MM.1S (cell line): ENCODE measurements at regions not wholly inside any gene's neighbourhood (a gene's known extent, or its start where the extent isn't known, plus 50 kb on each side); places are given as distances from the start of the nearest gene placed in this dataset.

ENCODE experiments used
- DNase-seq: peaks from one replicate; pipeline ENCODE4 v3.0.0-alpha.2; 2015
- H2AFZ ChIP-seq: fragments of 300-600 bp; sonication (generic); 2 replicates; pipeline ENCODE4 v1.6.0; 2016; ENCODE audit warnings: antibody characterized with exemption, low read length
- H3F3A ChIP-seq: fragments of 300-600 bp; sonication (generic); 2 replicates; pipeline ENCODE4 v1.6.1; 2016; ENCODE audit warnings: mild to moderate bottlenecking, antibody characterized with exemption, low read length, moderate library complexity, mixed read lengths; ENCODE audit not compliant: insufficient read depth
- H3K27ac ChIP-seq: fragments of 300-600 bp; sonication (generic); 2 replicates; pipeline ENCODE4 v1.5.1; 2016; ENCODE audit warnings: mild to moderate bottlenecking, low read length
- H3K27me3 ChIP-seq: fragments of 300-600 bp; sonication (generic); replicated peaks from 2 replicates; pipeline ENCODE4 v1.6.0; 2016; ENCODE audit warnings: low read length; ENCODE audit not compliant: insufficient read depth
- H3K36me3 ChIP-seq: fragments of 300-600 bp; sonication (generic); replicated peaks from 2 replicates; pipeline ENCODE4 v1.6.1; 2016; ENCODE audit warnings: mild to moderate bottlenecking, low read length, mixed read lengths; ENCODE audit not compliant: insufficient read depth
- H3K4me1 ChIP-seq: fragments of 300-600 bp; sonication (generic); 2 replicates; pipeline ENCODE4 v1.6.1; 2016; ENCODE audit warnings: low read length, mixed read lengths
- H3K4me2 ChIP-seq: fragments of 300-600 bp; sonication (generic); 2 replicates; pipeline ENCODE4 v1.6.0; 2016; ENCODE audit warnings: low read depth, low read length
- H3K4me3 ChIP-seq: fragments of 300-600 bp; sonication (generic); 2 replicates; pipeline ENCODE4 v1.5.1; 2016; ENCODE audit warnings: low read length, mixed read lengths
- H3K79me2 ChIP-seq: fragments of 300-600 bp; sonication (generic); 2 replicates; pipeline ENCODE4 v1.6.1; 2016; ENCODE audit warnings: mixed run types, low read length, mixed read lengths
- H3K9ac ChIP-seq: fragments of 300-600 bp; sonication (generic); 2 replicates; pipeline ENCODE4 v1.6.1; 2016; ENCODE audit warnings: low read length, mixed read lengths
- H3K9me2 ChIP-seq: fragments of 300-600 bp; sonication (generic); replicated peaks from 2 replicates; pipeline ENCODE4 v1.6.1; 2016; ENCODE audit warnings: mild to moderate bottlenecking, low read length, mixed read lengths; ENCODE audit not compliant: insufficient read depth
- H3K9me3 ChIP-seq: fragments of 300-600 bp; sonication (generic); replicated peaks from 2 replicates; pipeline ENCODE4 v1.6.1; 2016; ENCODE audit warnings: mild to moderate bottlenecking, low read length, mixed read lengths; ENCODE audit not compliant: insufficient read depth
- H4K20me1 ChIP-seq: fragments of 300-600 bp; sonication (generic); 2 replicates; pipeline ENCODE4 v1.6.1; 2016; ENCODE audit warnings: mild to moderate bottlenecking, low read length, moderate library complexity, mixed read lengths; ENCODE audit not compliant: insufficient read depth
- EZH2 ChIP-seq: fragments of 300-600 bp; sonication (generic); optimal IDR thresholded peaks from 2 replicates; pipeline ENCODE3; 2017; ENCODE audit warnings: low read depth, mild to moderate bottlenecking, antibody characterized with exemption, low read length, mixed read lengths
- EZH2phosphoT487 ChIP-seq: fragments of 300-600 bp; sonication (generic); IDR thresholded peaks from 2 replicates; pipeline ENCODE4 v1.6.1; 2018; ENCODE audit warnings: antibody characterized with exemption, low read length
- TF ChIP-seq, protein P1 (sequence below): fragments of 300-600 bp; sonication (generic); IDR thresholded peaks from 2 replicates; pipeline ENCODE4 v1.5.1; 2016; ENCODE audit warnings: antibody characterized with exemption, low read length, mixed read lengths

DNA sequence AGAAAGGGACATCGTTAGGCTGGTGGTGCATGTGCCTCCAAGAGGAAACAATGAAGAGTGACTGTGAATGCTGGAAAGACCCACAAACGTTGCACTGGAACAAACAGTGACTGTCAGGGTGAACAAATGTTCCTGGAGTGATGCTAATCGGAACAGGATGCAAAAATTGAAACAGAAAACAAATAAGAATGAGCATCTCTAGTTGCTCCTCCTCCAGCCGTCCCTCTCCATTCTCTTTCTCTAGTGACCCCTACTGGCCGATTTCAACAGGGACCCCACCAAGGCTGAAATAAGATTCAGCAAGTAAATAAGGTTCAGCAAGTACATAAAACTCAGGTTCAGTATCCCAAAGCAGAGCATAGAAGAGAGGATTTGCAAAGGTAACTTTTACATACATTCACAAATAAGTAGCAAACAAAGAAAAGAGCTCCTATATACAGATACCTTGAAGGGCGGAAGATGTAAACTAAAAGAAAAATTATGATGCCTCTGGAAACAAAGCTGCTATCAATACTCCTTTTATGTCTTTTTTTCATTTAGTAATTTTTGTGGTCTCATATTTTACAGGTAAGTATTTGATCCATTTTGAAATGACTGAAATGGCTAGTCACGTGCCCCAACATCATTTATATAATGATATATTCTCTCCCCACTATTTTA is 836.1 kb upstream of the ADAMTS5 start:
- Histone ChIP-seq H3F3A (no peaks in the 10 kb centered on the region), H3K9ac (no peak overlapping the region), H2AFZ (peak overlapping the region; percentile 76), H3K27ac (no peak overlapping the region), H3K4me1 (no peaks in the 10 kb centered on the region), H3K4me2 (peak overlapping the region; percentile 56; the same call in 1 of the 2 replicates), H3K79me2 (no peaks in the 10 kb centered on the region), H3K36me3 (no peaks in the 10 kb centered on the region), H4K20me1 (no peaks in the 10 kb centered on the region), H3K4me3 (peak overlapping the region; percentile 35; the same call in 1 of the 2 replicates), H3K9me2 (no peaks in the 10 kb centered on the region), H3K27me3 (no peaks in the 10 kb centered on the region), H3K9me3 (no peaks in the 10 kb centered on the region)
- DNase-seq = peak; percentile 67
- TF ChIP-seq, protein P1, sequence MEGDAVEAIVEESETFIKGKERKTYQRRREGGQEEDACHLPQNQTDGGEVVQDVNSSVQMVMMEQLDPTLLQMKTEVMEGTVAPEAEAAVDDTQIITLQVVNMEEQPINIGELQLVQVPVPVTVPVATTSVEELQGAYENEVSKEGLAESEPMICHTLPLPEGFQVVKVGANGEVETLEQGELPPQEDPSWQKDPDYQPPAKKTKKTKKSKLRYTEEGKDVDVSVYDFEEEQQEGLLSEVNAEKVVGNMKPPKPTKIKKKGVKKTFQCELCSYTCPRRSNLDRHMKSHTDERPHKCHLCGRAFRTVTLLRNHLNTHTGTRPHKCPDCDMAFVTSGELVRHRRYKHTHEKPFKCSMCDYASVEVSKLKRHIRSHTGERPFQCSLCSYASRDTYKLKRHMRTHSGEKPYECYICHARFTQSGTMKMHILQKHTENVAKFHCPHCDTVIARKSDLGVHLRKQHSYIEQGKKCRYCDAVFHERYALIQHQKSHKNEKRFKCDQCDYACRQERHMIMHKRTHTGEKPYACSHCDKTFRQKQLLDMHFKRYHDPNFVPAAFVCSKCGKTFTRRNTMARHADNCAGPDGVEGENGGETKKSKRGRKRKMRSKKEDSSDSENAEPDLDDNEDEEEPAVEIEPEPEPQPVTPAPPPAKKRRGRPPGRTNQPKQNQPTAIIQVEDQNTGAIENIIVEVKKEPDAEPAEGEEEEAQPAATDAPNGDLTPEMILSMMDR = peak; percentile 85
- no peak for TF ChIP-seq EZH2phosphoT487

DNA sequence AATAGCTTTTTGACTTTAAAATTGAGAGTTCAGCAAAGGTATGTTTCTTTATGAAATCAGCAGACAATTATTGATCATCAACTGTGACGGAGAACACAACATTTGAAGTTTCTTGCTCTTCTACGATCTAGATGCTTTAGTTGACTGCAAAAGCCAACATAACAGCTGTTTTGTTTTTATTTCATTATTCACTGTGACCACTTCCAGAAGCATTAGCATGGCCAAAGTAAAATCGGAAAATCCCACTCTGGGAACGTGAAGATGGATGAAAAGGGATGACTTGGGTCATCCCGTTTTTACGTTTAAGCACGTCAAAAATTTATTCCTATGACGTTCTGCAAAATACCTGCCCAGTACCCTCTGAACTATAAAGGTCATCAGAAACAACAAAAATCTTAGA is 833.0 kb upstream of the ADAMTS5 start:
- no peaks in the 10 kb centered on the region for H3K36me3 ChIP-seq
- H3K4me1 ChIP-seq = no peaks in the 10 kb centered on the region
- H3K27ac ChIP-seq = no peak overlapping the region
- no peaks in the 10 kb centered on the region for H3K9me3 ChIP-seq
- DNase-seq = no peak
- H3K27me3 ChIP-seq = no peaks in the 10 kb centered on the region
- no peaks in the 10 kb centered on the region for H3F3A ChIP-seq
- H3K9ac ChIP-seq = no peak overlapping the region
- no peaks in the 10 kb centered on the region for H4K20me1 ChIP-seq
- no peak overlapping the region for H2AFZ ChIP-seq
- no peaks in the 10 kb centered on the region for H3K79me2 ChIP-seq
- TF ChIP-seq, protein P1 = no peak
- TF ChIP-seq EZH2 = no peak
- H3K4me3 ChIP-seq = no peak overlapping the region
- no peaks in the 10 kb centered on the region for H3K9me2 ChIP-seq
- H3K4me2 ChIP-seq = no peak overlapping the region

DNA sequence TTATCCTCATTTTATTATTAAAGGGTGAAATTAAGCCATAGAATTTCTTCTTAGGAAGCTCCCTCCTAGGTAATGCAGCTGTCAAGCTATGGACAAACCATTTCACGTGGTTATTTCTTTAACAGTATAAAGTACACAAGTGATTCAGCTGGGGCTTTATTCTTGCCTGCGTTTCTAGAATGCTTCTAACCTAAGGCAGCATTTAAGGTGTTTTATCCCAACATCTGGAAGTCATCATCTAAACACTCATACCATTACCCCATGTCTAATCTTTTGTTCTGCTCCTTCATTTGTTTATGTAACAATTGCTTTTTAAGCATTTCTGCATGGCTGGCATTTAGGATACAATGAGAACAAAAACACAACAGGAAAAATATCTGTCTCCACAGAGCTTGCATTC is 829.2 kb upstream of the ADAMTS5 start:
- DNase-seq = no peak
- Histone ChIP-seq H3K9ac (no peak overlapping the region), H3K9me2 (no peaks in the 10 kb centered on the region)

More for the DNA sequence above, 829.2 kb upstream of the ADAMTS5 start:
- Histone ChIP-seq H3K36me3 (no peaks in the 10 kb centered on the region), H3K79me2 (no peaks in the 10 kb centered on the region), H3K27me3 (no peaks in the 10 kb centered on the region), H2AFZ (no peak overlapping the region), H4K20me1 (no peaks in the 10 kb centered on the region), H3K4me2 (no peak overlapping the region), H3K27ac (no peak overlapping the region), H3K9me3 (no peaks in the 10 kb centered on the region), H3K4me1 (no peaks in the 10 kb centered on the region), H3F3A (no peaks in the 10 kb centered on the region), H3K4me3 (no peak overlapping the region)
- TF ChIP-seq EZH2phosphoT487 = no peak
- TF ChIP-seq, protein P1 = no peak
- no peak for TF ChIP-seq EZH2
